ENCODE measurements at regions not wholly inside any gene's neighbourhood (a gene's known extent, or its start where the extent isn't known, plus 50 kb on each side); places are given as distances from the start of the nearest gene placed in this dataset.

GRCh38 chr18:9029131-9029530 lies 73.4 kb upstream of the NDUFV2 start:
- H3K9ac ChIP-seq (ENCODE audit: low read length in 3 of 3) = no peak overlapping the region
- DNase-seq (no peak), FAIRE-seq (no peak)
- H3K4me1 ChIP-seq (ENCODE audit: control insufficient read depth in 2 of 3, insufficient read depth in 2 of 3, low read depth in 1 of 3, low read length in 3 of 3) = no peaks in the 10 kb centered on the region
- TF ChIP-seq, protein P1, sequence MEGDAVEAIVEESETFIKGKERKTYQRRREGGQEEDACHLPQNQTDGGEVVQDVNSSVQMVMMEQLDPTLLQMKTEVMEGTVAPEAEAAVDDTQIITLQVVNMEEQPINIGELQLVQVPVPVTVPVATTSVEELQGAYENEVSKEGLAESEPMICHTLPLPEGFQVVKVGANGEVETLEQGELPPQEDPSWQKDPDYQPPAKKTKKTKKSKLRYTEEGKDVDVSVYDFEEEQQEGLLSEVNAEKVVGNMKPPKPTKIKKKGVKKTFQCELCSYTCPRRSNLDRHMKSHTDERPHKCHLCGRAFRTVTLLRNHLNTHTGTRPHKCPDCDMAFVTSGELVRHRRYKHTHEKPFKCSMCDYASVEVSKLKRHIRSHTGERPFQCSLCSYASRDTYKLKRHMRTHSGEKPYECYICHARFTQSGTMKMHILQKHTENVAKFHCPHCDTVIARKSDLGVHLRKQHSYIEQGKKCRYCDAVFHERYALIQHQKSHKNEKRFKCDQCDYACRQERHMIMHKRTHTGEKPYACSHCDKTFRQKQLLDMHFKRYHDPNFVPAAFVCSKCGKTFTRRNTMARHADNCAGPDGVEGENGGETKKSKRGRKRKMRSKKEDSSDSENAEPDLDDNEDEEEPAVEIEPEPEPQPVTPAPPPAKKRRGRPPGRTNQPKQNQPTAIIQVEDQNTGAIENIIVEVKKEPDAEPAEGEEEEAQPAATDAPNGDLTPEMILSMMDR (IDR thresholded peaks at IDR 0.05; ENCODE audit: borderline replicate concordance, extremely low read depth, insufficient read depth) = no peak
- no peaks in the 10 kb centered on the region for H3K27me3 ChIP-seq (ENCODE audit: control insufficient read depth, insufficient read depth, low read length)
- intact Hi-C loops (cut with DNase I) = no loop called here
- H3K9me3 ChIP-seq (ENCODE audit: control insufficient read depth in 2 of 3, insufficient read depth in 1 of 3, low read length in 3 of 3) = no peaks in the 10 kb centered on the region
- H3K36me3 ChIP-seq (ENCODE audit: control insufficient read depth in 2 of 3, insufficient read depth in 3 of 3, low read length in 3 of 3) = no peaks in the 10 kb centered on the region
- H3K27ac ChIP-seq (ENCODE audit: low read depth in 2 of 2, low read length in 2 of 2) = no peak overlapping the region
- H3K4me3 ChIP-seq (ENCODE audit: low read length in 3 of 3) = no peak overlapping the region

DNA sequence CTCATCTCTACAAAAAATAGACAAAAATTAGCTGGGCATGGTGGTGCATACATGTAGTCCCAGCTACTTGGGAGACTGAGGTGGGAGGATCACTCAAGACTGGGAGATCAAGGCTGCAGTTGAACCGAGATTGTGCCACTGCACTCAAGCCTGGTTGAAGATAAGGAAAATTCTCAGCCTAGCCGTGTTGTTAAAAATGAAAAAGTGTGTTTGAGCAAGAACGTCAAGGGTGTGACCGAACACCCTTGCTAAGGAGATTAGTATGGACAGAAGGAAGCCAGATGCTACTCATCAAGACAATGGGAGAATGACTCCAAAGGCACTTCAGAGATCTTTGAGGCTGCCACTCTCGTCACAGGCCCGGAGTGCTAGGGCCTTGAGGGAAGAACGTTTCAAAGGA lies 70.0 kb upstream of the NDUFV2 start:
- Histone ChIP-seq H3K9ac (ENCODE audit: low read length in 3 of 3) (no peak overlapping the region), H3K36me3 (ENCODE audit: control insufficient read depth in 2 of 3, insufficient read depth in 3 of 3, low read length in 3 of 3) (no peaks in the 10 kb centered on the region), H3K4me3 (ENCODE audit: low read length in 3 of 3) (no peak overlapping the region), H3K4me1 (ENCODE audit: control insufficient read depth in 2 of 3, insufficient read depth in 2 of 3, low read depth in 1 of 3, low read length in 3 of 3) (no peaks in the 10 kb centered on the region), H3K9me3 (ENCODE audit: control insufficient read depth in 2 of 3, insufficient read depth in 1 of 3, low read length in 3 of 3) (no peaks in the 10 kb centered on the region), H3K27ac (ENCODE audit: low read depth in 2 of 2, low read length in 2 of 2) (no peak overlapping the region), H3K27me3 (ENCODE audit: control insufficient read depth, insufficient read depth, low read length) (no peaks in the 10 kb centered on the region)
- DNase-seq = no peak
- TF ChIP-seq, protein P1 (IDR thresholded peaks at IDR 0.05; ENCODE audit: borderline replicate concordance, extremely low read depth, insufficient read depth) = no peak
- intact Hi-C loops (cut with DNase I) = no loop called here
- FAIRE-seq = no peak

DNA sequence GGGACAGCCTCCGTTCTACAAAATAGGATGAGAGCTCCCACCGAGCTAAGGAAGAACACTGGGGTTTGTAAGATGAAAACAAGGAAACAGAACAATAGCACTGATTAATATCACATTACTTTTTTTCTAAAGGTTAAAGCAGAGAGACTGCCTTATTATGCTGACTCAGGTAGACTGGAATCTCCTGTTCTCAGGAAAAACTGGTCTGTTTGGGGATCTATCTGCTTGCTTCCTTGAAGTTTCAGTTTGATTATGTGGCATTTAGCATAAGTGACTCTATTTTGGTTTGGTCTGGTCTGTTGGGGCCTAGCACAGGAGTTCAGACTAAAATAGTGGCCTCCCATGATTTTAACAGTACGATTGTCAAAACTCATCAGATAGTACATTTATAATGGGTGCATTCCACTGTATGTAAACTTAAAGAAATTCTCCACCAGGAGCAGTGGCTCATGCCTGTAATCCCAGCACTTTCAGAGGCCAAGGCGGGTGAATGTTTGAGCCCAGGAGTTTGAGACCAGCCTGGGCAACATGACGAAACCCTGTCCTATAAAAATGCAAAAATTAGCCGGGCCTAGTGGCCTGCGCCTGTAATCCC lies 64.1 kb upstream of the NDUFV2 start:
- Histone ChIP-seq H3K4me1 (ENCODE audit: control insufficient read depth in 2 of 3, insufficient read depth in 2 of 3, low read depth in 1 of 3, low read length in 3 of 3) (no peaks in the 10 kb centered on the region), H3K36me3 (ENCODE audit: control insufficient read depth in 2 of 3, insufficient read depth in 3 of 3, low read length in 3 of 3) (no peaks in the 10 kb centered on the region), H3K27ac (ENCODE audit: low read depth in 2 of 2, low read length in 2 of 2) (no peak overlapping the region), H3K9me3 (ENCODE audit: control insufficient read depth in 2 of 3, insufficient read depth in 1 of 3, low read length in 3 of 3) (no peaks in the 10 kb centered on the region), H3K27me3 (ENCODE audit: control insufficient read depth, insufficient read depth, low read length) (no peaks in the 10 kb centered on the region), H3K4me3 (ENCODE audit: low read length in 3 of 3) (no peak overlapping the region), H3K9ac (ENCODE audit: low read length in 3 of 3) (no peak overlapping the region)
- TF ChIP-seq, protein P1 (IDR thresholded peaks at IDR 0.05; ENCODE audit: borderline replicate concordance, extremely low read depth, insufficient read depth) = no peak
- intact Hi-C loops (cut with DNase I) = no loop called here
- FAIRE-seq (no peak), DNase-seq (peak in 1 of 5 donors; percentile 21)
